GM21515 (cell line): ENCODE measurements at regions not wholly inside any gene's neighbourhood (a gene's known extent, or its start where the extent isn't known, plus 50 kb on each side); places are given as distances from the start of the nearest gene placed in this dataset.

Source experiments
- ATAC-seq: cut with Tn5 transposase; IDR thresholded peaks from one replicate; pipeline ENCODE4 v1.9.1; 2021; ENCODE audit not compliant: unreplicated experiment

DNA sequence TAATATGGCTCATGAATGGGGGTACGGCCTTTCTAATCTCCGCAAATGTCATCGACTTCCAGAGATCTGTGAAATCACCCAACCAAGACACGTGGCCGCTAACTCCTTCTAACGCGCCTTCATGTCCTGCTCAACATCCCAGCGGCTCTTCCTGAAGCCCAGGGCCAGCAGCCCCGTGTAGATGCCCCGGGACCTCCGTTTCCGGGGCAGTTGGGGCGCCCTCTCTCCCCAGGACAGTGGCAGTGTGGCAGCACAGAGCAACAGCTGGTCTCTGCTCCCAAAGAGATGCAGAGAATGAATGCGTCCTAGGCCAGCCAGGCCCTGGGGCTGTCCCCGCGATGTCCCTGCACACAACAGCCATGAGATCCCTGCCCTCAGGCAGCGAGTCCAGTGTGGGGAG is 153.5 kb downstream of the RBFOX3 start:
- no peak for ATAC-seq

DNA sequence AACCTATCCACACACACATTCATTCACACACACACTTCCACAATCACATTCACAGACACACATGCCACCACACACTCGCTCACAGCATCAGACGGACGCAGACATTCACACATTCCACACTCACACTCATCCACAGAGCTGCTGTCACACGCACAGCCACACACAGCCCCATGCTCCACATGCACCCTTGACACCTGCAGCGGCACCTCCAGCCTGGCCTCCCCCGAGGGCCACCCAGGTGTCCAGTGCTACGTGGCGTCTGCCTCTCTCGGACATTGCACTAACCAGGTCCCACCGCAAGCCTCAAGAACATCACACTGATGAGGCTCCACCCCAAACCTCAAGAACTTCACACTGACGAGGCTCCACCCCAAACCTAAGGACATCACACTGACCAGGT is 155.2 kb downstream of the RBFOX3 start:
- ATAC-seq, result no peak

DNA sequence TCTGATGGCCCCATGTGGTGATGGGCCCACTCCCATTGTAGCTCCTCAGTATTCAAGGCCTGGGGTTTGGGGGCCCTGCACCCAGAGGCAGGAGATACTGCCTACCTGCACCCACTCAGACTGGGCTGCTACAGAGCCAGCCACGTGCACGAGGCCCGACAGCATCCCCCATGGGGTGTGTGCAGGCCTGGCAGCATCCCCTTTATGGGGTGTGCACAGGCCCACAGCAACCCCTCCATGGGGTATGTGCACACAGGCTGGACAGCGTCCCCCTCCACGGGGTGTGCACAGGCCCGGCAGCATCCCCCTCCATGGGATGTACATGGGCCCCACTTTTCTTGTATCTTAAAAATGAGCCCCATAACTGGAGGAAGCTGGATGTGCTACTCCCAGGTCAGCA is 156.0 kb downstream of the RBFOX3 start:
- ATAC-seq, result no peak

DNA sequence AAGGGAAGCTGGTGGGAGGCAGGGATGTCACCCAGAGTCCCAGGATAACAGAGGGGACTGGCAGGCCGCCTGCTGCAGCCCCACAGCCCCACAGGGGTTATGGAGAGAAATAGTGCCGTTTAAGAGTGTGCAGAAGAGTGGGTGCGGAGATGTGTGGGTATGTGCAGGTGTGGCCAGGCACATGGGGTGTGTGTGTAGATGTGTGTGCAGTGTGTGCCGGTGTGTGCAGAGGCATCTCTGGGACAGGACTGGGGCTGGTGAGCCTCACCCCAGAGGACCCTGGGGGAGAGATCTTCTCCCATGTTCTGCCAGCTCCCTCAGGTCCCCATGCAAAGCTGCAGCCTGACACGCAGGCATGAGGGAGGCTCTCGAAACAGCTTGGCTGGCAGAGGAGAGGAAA is 157.4 kb downstream of the RBFOX3 start:
- no peak for ATAC-seq

DNA sequence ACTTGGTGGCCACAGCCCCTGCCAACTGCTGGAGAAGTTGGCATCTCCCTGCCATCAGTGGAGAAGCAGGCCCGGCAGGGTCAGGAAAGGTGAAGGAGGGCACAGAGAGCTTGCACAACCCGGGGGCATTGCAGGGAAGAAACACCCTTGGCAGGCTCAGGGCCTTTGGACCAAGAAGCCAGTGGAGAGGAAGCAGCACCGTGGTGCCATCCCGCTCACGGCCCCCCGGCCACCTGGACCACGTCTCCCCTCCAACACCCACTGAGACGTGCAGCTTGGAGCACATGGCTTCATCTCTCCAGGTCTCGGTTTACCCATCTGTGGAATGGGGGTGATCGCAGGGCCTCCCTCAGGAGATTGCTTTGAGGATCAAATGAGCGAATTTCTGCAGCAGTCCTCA is 158.1 kb downstream of the RBFOX3 start:
- no peak for ATAC-seq

DNA sequence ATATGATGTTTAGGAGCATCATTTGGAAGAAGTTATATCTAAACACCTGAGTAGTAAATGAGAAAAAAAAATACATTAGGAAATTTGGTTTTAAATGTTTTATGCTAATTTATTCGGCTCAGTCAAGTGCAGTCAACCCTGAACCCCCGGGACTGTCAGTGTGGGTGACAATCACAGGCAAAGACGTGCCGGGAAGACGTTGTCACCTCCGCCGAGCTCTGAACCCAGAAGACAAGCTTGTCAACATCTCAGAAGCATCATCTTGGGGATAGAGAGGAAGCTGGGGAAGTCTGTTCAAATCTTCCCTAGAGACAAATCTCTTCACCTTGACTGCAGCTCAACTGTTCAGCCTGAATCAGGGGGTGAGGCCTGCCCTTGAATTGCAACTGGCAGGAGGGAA is 159.7 kb downstream of the RBFOX3 start:
- ATAC-seq, result no peak

DNA sequence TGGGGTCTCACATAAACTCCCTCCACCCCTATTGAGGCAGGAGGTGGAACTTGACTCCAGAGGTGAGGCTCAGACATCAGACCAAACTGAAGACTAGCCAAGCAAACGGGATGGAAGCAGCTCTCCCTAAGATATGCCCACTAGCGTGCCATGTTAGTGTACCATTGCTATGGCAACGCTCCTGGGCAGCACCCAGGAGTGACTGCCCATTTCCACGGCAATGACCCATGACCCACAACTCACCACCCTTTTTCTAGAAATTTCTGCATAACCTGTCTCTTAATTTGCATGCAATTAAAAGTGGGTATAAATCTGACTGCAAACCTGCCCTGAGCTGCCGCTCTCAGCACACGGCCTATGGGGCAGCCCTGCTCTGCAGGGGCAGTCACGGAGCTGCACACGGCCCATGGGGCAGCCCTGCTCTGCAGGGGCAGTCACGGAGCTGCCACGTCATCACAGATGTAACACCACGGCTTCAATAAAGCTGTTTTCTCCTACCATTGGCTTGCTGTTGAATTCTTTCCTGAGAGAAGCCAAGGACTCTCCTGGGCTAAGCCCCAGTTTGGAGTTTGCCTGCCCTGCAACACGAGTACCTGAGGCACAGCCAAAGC is 164.3 kb downstream of the RBFOX3 start:
- ATAC-seq, result no peak

DNA sequence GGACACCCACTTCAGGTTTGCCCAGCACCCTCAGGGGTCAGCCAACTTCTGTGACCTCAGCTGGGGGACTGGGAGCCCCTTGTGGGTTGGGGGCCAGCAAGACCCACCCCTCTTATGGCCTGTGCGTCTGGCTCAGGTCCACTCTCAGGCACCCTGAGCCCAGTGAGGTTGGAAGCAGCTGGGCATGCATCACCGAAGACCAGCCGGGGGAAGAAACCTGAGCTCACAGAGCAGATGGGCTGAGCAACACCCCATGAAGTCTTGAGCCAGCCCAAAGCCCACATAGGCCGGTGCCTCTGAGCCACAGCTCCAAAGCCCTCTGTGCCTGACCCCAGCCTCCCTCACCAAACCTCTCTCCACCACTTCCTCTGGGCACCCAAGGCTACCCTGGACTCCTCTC is 166.7 kb downstream of the RBFOX3 start:
- ATAC-seq, result no peak

DNA sequence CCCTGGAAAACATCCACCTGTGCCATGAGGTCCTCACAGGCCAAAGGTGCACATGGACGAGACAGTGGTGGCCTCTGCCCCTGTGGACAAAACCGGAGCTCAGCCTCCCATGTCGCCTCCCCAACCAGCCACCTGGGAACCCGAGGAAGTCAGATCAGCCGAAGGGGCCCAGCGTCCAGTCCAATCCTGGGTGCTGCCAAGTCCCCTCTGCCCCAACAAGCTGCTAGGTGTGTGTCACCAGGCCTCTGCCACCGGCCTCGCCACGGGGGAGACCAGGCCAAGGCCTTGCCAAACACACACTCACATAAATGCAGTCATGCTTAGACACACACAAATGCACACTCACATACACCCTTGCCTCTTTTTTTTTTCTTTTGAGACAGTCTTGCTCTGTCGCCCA is 167.8 kb downstream of the RBFOX3 start:
- ATAC-seq, result no peak

DNA sequence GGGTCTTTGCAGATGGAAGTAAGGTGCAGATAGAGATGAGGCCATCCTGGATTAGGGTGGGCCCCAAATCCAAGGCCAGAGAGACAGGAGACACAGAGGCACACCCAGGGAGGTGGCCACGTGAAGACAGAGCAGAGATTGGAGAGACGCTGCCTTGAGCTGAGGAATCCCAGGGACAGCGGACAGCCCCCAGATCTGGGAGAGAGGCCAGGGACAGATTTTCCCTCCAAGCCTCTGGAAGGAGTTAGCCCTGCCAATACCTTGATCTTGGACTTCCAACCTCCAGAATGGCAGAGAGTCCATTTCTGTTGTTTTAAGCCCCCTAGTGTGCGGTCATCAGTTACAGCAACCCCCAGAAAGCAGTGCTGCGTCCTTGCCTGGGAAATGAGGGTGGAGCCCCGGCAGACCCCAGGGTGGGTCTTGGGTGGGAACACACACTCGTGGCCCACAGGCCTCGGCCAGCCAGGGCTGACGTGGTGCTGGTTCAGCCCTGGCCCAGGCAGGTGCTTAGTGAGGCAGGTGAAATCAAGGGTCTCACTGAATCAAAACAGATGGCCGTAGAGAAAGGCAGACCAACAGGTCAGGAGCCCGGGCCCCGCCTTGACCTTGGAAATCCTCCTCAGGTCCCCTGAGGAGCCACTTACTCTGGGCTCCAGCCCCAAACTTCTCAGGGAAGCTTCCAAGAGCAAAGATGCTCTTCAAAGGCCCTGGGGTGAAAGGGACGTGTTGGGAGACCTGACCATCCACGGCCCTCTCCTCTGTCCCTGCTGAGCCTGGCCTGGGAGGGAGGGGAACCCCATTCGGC is 169.3 kb downstream of the RBFOX3 start:
- no peak for ATAC-seq

DNA sequence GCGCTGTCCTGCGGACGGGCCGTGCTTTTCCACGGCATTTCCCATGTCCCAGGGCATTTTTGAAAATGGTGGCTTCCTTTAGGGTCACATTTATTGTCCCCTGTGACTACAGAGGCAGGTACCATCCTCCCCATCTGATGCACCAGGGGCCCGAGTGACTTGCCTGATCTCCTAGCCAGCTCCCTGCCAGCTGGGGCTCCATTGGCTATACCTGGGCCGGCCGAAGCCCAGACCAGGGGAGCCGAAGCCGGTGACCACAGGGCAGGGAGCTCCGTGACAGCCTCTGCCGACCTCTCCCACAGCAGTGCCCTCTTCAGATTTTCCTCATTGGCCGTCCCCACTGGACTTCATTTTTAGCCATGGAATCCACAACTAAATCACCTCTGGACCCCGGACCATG is 170.6 kb downstream of the RBFOX3 start:
- no peak for ATAC-seq

DNA sequence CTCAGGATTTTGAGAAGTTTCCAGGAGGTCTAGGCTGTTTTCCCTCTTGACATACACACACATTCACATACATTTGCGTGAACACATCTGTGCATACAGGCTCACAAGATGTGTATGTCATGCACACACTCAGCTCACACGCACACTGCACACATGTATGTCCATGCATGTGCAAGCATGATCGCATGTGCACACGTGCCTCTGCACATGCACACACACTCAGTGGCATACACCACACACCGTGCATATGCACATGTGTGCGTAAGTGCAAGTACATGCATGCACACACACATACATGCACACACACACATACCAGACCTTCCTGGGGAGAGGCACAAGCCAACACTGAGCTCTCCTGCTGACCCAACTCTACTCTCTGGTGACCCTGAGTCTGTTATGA is 171.4 kb downstream of the RBFOX3 start:
- no peak for ATAC-seq

DNA sequence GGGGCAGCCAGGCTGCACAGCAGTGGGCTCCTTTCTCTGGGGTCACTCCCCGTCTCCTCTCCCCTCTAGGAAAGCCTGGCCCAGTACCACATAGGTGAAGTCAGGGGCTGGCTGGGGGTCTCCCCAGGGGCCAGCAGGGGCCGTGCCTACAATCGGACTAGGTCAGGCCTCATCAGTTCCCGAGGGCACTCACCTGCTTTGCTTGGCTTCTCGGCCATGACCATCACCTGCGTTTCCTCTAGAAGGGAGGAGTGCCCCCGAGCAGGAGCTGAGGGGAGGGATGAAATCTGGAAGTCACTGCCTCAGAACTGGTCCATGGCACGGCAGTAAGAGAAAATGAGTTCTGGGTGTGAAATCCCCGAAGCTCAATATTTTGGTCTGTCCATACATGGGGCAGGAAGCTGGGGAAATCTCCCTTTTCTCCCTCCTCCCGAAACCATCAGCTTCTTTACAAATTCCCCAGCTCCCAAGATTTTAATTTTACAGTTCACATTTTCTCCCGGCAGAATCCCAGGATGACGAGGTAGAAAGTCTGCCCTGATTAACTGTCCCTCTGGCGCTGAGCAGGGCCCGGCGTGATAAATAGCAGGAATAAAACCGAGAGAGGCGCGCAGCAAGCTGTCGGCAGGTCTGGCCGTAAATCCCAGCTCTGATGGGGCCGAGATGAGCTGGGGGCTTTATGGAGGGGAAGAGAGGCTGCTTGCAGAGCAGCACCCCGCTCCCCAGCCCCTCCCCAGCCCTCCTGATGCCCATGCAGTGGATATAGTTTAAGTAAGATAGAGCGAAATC is 172.1 kb downstream of the RBFOX3 start:
- ATAC-seq, result no peak

DNA sequence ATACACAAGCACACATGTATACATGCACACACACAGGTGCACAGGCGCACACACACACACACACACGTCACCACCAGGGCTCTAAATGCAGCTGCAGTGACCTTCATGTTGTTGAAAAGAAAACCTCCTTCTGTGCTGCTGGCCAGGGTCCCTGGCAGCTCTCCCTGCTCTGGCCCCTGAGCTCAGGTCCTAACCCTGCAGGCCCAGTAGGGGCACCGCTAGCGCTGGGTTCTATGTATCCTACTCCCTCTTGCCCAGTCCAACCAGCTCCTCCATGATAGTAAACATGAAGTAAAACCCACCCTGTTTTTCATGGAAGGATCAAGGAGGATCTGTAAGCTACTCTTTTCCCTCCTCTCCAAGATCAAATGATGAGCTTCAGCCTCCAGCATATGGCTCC is 172.8 kb downstream of the RBFOX3 start:
- no peak for ATAC-seq

DNA sequence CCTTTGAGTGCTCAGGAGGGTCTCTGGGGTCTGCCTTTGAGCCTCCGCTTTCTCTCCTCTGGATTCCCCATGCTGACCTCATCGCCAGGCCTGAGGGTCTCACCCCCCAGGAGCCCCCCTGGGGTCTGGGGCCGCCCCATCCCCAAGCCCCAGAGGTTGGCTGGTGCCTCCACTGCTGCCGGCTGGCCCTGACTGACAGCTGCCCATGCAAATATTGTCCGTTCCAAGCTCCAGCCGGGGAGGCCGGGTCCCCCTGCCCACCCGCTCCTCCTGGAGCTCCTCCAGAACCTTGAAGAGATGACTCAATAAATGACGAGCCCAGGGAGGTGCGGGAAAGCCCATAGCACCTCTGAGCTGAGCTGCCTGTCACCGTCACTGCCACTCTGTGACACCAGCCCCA is 173.8 kb downstream of the RBFOX3 start:
- no peak for ATAC-seq

DNA sequence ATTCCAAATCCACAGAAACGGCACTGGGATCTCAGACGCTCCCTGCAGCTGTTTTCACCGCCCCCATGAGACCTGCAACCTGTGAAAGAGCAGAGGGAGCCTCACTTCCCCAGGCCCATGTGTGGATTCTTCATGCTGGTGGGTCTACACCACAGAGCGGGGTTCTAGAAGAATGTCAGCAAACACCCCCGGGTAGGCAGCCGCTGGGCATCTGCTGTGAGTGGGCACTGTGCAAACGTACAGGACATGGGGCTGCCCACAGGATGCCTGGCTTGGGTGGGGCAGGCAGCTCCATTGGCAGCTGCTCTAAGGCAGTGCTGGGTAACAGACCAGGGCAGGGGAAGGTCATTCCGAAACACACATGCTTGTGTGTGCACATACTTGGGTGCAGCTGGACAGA is 174.9 kb downstream of the RBFOX3 start:
- no peak for ATAC-seq

DNA sequence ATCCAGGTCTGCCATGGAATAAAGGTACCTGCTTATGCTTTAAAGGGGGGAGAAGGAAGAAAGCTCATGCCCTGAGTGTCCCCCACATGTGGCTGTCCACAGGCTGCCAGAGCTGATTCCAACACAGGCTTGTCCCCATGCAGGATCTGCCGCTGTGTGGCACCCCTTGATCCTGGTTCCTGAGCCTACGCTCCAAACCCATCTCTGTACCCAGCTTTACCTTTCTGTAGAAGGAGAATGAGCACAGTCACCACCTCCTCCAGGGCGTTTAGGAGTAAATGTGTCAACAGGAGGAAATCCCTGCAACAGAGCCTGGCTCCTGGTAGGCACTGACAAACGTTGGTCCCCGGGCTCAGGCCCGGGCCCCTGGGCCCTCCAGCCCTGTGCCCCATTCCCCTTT is 175.6 kb downstream of the RBFOX3 start:
- ATAC-seq, result no peak

DNA sequence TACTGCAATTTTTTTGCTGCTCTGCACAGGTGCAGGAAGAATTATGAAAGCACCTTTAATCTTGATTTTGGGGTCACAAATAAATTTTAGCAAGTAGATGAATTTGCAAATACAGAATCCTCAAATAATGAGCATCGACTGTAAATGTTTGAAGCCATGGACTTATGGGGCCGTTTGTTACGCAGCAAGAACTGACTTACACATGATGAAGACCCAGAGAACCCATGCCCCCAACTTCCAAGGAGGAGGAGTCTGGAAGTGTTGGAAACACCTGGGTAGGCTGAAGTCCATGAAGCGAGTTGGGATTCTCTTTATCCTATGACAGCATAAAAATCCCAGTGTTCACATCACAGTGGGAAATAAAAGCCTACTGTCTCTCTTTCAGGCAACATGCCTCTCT is 176.6 kb downstream of the RBFOX3 start:
- ATAC-seq, result no peak

DNA sequence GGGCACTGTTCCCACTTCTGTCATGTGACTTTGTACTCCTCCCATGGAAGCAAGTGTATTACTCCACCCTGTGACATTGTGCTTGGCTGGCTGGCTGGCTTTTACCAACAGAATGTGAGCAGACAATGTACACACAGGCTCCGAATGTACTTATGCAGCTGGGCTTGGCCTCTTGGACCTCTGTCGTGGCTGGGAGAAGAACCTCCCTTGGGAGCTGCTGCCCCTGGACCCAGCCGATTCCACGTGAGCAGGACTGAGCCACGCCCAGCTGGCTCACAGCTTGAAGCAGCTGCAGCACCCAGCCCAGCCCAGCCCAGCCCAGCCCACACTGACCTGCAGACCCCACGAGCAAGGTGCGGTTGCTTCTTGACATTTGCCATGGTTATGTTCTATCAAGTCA is 177.5 kb downstream of the RBFOX3 start:
- ATAC-seq, result no peak

DNA sequence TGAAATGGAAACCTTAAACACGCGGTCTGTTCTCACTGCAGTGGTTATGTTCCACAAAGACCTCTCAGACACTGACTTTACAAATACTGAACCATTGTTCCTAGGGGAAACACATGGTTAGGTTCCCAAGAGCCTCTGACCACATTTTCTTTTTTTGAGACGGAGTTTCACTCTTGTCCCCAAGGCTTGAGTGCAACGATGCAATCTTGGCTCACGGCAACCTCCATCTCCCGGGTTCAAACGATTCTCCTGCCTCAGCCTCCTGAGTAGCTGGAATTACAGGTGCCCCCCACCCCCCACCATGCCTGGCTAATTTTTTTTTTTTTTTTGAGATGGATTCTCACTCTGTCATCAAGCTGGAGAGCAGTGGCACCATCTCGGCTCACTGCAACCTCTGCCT is 179.7 kb downstream of the RBFOX3 start:
- ATAC-seq, result no peak

DNA sequence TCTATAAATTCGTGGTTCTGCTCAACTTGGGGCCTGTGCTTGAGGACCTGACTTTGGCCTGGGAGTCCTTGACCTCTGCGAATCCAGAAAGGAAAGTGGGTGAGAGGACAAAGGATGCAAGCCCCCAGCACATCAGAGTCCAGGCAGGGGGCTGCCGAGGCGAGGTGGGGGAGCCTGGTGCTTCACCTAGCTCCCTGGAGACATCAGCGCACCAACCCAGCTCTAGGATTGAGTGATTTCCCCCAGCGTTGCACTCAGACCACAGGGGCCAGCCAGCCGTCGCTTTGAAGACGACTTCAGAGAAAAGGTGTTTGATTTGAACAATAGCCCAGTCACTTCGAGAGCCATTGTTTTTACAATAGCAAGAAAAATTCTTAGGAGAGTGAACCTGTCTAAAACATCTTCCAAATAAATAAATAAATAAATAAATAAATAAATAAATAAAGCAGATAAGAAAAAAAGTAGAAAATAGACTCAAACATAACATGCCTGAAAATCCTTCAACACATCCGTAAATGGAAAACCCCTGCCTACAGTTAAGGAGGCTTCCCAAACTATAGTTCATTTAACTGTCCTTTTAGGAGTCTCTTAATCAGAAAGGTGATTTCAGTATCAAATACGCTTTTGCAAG is 180.9 kb downstream of the RBFOX3 start:
- no peak for ATAC-seq

DNA sequence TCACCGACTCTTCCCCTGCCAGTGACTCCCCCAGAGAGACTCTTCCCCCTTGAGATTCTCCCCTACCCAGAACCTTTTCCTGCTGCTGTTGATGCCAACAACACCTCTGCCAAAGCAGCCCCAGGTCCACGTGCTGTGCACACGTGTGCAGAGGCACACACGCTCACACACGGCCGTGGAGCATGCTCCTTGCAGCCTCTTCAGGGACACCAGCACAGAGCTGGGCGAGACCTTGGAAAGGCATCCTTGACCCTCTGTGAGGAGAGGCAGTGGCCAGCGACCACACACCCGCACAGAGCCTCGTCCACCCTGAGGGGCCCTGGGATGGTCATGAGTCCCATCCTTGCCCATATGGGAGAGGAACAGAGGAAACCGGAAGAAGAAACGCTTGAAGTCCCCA is 181.9 kb downstream of the RBFOX3 start:
- no peak for ATAC-seq
